Fibroblast of lung (primary cell): ENCODE measurements at regions not wholly inside any gene's neighbourhood (a gene's known extent, or its start where the extent isn't known, plus 50 kb on each side); places are given as distances from the start of the nearest gene placed in this dataset.

ENCODE experiments used
- CTCF ChIP-seq, 2 donors: IDR thresholded peaks in 1 of 2; conservative IDR thresholded peaks in 1 of 2; 1 replicate in 1 of 2; 2 replicates in 1 of 2; pipeline ENCODE4 v1.5.1; 2011 to 2012; ENCODE audit warnings: low read length in 2 of 2, control low read depth in 1 of 2, inconsistent platforms in 1 of 2, low read depth in 1 of 2, mild to moderate bottlenecking in 1 of 2
- EZH2 ChIP-seq: IDR thresholded peaks from 2 replicates; pipeline ENCODE4 v1.5.1; 2012; ENCODE audit warnings: low read length, control low read depth, mild to moderate bottlenecking; ENCODE audit errors: missing control alignments

GRCh38 chr7:138289082-138289481 is 171.0 kb upstream of the TRIM24 start:
- TF ChIP-seq CTCF (conservative IDR thresholded peaks at IDR 0.05 in 1 of 2, IDR thresholded peaks at IDR 0.05 in 1 of 2; ENCODE audit: low read depth in 1 of 2, low read length in 2 of 2) = no peak
- TF ChIP-seq EZH2 = no peak
